ENCODE measurements at regions not wholly inside any gene's neighbourhood (a gene's known extent, or its start where the extent isn't known, plus 50 kb on each side); places are given as distances from the start of the nearest gene placed in this dataset.
"Not testable (repeated sequence)": the region's sequence is repeated elsewhere in the genome, so short reads cannot be mapped to it uniquely, and the experiment has no call there.

DNA sequence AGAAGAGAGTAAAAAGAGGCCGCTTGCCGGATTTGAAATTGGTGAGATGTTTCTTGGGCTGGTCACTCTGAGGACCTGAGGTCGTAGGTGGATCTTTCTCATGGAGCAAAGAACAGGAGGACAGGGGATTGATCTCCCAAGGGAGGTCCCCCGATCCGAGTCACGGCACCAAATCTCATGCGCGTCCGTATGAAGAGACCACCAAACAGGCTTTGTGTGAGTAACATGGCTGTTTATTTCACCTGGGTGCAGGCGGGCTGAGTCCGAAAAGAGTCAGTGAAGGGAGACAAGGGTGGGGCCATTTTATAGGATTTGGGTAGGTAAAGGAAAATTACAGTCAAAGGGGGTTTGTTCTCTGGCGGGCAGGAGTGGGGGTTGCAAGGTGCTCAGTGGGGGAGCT, 803.6 kb upstream of the ID2 start:
- not testable (repeated sequence) for DNase-seq

DNA sequence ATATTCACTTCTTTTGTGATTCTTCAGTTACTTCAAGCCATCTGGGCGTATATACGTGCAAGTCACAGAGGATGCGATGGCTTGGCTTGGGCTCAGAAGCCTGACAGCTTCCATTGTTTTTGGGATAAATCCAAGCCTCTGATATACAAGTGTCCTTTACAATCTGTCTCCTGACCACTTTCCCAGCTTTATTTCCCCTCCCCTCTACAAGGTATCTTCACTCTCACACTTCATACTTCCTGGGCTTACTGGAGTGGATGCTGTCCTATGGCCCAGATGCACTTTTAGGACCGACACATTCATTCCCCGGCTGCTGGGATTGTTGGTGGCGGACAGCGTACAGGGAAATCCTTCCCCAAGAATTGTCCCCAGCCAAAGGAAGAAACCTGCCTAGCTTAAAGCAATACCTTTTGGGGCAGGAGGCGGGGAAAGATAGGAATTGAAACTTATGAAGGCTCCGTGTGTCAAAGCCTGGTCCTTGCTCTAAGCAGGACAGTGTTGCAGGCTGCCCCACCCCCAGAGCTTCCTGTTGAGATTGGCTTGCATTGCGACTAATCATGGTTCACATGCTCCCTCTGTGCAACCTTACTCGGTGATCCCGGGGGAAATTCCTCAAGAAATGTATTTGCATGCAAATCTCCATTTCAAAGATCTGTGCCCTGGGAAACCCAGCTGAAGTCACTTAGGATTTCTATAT, 802.9 kb upstream of the ID2 start:
- no peak for DNase-seq

DNA sequence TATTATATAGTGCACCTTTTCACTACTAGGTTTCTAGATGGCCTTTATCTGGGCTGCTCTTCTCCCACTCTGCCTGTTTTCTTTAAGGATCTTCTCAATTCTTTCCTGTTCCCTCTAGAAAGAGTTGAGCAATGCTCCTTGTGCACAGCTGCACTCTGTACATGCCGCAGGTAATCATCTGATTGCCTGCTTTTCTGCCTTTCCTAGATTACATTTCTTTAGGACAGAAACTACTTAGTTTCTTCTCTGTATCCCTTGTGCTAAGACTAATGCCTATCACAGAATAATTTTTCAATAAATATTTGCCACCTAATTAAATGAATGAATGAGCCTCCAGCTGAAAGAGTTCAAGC, 802.4 kb upstream of the ID2 start:
- DNase-seq, result no peak

DNA sequence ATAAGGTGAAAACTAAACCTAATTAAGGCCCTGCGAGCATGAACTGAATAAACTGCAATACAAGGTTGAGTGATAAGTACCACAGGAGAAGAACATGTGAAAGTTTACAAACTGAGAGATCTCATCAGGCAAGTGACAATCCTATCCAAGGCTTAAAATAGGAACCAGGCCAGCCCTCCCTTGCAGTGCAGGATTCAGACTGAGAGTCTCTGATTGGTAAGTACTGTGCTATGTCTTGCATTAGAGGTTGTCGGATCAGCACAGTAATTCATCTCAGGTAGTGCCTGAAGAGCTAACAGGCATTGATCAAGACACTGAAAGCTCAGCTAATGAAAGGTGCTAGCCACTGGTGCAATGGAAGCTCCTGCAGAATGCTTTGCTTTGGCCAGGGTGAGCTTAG, 801.7 kb upstream of the ID2 start:
- DNase-seq, result no peak

DNA sequence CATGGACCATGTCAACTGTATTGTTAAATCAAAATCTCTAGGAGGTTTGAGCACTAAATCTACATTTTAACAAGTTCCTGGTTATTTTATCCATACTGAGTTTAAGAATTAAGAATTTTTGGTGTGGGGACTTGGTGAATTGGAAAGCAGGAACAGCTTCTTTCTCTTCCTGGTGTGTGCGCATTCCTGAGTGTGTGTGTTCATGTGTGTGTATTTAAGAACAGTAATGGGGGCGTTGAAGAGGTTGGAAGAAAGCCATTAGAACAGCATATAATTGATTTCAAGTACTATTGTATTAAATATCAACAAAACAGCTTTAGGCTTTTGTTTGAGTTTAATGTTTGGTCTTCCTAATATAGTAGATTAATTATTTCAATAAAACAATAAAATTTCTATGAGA, 801.3 kb upstream of the ID2 start:
- no peak for DNase-seq

DNA sequence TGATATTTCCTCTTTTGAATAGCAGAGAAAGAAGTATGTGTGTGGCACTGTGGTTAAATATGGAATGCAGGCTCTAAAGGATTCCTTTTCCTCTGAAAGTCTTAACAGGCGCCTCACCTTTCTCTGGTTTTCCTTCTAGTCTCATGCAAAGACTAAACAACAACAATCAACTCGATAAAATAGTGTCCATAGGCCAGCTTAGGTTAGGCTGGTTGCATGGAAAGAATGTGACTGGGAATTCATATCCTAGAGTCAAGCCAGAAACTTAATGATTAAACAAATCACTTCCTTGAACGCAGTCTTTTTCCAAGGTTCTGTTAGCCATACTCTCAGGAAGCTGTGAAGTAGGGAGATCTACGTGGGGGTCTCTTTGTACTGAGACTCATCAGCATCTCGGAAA, 800.8 kb upstream of the ID2 start:
- no peak for DNase-seq

DNA sequence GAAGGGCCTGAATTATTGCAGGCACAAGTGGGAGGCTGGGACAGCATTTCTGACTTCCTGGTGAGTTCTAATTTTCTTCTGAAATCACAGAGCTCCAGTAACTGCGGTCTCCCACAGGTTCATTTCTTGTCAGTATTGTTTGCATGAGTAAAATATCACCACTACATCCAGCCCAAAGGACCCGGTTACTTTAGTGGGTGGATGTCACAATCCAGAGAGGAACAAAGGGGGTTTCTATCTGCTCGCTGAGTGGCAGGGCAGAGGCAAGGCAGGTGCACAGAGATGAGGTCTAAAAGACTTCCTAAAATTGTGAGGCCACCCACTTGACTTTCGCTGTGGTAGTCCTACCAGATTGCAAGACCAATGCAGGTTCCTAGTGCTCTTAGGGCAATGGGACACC, 800.4 kb upstream of the ID2 start:
- DNase-seq, result no peak

DNA sequence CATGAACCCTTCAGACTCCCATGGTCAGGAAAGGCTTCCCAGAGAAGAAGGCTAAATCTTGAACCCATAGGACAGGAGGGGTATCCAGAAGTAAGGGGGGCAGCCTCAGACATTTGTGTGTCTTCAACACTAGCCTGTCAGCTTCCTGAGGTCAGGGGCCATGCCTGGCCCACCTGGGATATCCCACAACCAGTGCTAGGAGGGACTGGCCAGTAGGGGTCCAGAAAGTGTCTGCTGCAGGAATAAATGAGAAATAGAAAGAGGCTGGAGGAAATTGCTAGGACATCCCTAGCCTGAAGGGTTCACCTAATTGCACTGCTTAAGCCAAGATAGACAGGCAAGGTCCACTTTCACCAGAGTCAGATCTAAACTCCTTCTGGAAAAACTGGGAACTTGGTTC, 799.6 kb upstream of the ID2 start:
- no peak for DNase-seq

DNA sequence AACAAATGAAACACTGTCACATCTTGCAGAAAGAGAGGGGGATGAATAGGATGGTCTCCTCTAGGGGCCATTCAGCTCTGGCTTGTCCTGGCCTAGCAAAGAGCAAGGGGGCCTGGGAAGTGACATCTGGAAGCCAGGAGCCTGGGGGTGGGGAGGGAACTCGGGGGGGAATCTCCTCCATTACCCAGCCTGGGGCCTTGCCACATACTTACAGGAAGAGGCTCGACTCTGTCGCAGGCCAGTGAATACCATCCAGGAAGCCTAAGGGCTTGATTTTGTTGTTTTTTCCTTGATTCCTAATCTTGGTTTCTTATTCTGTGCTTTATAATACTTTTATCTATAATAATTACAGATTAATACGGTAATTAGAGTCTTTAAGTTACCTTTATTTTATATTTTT, 797.5 kb upstream of the ID2 start:
- no peak for DNase-seq

DNA sequence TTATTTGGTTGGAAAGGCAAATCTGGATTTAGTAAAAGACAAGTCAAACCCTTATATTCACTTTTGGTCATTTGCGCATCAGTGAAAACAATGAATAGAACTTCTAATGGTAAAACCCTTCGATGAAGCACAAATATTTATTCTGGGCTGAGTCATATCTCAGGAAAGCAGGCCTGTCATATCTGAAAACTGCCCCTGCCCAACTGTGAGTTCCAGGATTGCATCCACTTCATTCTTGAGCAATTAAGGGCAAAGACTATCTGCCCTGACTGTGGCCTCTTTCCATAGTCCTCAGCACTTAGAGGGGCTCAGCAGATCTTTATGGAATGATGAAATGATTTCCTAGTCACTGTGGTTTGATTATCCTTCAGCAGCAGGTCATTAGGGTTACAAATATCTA, 795.2 kb upstream of the ID2 start:
- DNase-seq, result no peak

DNA sequence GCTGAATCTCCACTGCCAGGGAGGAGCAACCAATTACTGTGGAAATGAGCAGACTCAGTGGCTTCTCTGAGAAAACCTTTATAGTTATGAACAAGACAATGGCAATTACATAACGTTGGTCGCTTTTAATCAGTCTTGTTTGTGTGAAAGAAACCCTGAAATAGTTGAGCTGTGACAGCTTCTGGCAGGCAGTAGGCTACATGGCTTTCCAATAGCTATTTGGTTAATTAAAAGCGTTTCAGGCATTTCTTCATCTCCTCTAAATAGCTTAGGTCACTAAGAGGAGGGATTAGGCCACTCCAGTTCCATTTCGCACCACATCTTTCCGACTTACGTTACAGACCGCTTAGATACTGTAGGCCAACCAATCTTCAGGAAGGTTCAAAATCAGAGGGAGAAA, 794.4 kb upstream of the ID2 start:
- no peak for DNase-seq

DNA sequence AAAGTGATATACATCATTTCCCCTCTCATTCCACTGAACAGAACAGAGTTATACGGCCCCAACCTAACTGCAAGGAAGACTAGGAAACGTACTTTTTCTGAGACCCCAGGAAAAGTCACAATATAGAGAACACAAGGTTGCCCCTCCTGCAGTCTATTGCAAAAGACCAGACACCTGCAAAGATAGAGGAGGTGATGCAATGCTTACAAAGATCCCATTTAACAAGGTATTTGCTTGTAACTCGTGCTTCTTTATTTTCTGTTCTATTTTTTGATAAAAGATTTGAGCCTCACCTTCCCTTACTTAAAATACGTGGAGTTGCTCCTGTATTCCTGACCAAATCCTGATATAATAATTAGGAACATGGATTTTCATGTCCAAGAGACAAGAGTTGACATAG, 793.0 kb upstream of the ID2 start:
- no peak for DNase-seq

DNA sequence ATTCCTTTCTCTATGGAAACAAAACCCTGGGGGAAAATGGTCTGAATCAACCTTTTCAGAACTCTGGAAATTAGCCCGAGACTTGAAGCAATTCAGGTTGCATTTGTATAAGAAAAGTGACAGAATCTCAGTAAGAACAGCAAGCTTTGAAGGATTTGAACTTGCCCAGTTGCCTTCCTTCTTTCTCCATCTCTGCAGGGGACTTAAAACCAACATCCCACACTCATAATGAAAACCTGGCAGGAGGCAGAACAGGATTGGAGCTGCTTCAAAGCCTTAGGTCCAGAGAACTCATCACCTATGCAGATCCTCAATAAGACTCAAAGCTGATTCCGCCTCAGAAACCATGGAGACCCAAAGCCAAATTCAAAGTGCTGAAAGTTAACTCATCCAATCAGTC, 790.5 kb upstream of the ID2 start:
- DNase-seq, result no peak

DNA sequence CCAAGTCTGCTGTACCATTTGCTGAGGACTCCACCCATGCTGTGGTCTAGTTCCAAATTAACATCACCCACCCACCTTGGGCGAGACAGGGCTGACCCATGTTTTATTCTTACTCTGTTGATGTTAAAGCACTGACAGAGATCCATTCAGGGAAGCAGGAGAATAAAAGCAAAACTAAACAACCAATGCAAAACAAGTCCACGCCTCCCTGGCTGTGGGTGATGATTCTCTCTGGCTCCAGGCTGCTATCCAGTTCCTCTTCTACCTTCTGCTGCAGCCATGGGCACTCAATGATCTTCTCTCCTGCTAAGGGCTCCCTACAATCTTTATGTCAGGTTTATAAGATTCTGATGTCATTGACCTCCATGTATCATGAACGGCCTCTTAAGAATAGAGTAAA, 786.6 kb upstream of the ID2 start:
- no peak for DNase-seq

DNA sequence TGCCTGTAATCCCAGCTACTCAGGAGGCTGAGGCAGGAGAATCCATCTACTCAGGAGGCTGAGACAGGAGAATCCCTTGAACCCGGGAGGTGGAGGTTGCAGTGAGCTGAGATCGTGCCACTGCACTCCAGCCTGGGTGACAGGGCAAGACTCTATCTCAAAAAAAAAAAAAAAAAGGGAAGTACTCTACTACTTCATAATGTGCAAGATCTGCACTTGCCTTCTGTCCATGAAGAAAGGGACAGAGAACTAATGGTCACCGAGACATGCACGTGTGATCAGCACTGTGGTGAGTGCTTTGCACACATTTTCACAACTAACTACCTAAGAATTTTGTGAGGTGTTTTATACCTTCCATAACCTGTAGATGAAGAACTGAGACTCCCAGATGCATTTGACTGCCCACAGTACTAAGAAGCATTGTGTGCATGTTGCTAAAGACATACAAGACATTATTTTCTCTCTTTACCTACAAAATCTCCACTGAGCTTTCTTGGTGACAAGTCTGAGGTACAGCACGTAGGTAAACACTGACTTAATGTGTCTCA, 784.8 kb upstream of the ID2 start:
- no peak for DNase-seq

DNA sequence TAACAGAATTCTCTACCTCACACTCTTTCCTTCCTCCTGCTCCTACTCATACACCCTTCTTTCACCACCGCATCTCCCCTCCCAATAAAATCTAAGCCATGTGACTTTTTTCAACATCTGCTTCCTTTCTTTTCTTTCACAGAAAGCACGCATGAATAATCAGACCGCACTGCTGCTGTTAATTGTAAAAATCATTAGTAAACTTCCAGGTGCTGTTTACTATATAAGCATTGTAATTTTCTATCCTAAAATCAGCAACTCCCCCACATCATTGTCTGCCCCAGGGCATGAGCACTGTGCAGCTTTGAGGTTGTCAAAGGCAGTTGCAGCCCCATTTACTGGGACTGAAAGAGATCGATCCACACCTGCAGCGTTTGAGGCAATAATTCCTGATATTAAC, 782.6 kb upstream of the ID2 start:
- DNase-seq, result no peak

DNA sequence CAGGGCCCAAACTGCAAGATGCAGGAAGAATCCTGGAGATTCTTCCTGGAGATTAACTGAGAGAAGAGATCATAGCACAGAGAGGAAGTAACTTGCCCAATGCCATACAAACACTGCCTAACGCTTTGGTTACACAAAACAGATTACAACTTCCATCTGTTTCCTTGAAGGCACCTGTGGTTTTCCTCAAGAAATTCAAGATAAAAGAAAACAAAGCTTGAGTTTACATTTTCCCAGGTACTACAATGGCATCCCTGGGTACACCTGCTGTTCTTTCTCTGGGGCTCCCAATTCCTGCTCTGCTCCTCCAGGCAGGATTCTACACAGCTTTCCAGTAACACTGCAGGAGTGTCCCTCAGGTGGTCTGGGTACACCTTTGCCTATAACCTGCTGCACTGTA, 781.9 kb upstream of the ID2 start:
- no peak for DNase-seq

DNA sequence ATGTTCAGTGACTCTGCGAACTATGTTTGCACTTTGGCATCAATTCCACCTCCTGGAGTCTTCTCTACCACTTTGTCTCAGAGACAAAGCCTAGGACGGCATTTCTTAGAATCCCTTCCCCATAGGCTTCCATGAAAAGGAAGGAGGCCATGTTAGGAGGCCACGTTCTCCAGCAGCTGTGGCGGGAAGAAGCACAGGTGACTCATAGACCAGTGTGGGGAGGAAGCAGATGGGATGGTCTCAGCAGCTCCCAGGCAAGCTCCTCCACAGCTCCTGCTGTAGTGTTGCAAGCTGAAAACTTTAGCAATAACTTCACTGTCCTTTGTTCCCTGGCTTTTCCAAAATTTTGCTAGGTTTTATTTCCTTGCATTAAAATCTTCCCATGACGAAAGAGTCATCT, 781.3 kb upstream of the ID2 start:
- DNase-seq, result no peak

DNA sequence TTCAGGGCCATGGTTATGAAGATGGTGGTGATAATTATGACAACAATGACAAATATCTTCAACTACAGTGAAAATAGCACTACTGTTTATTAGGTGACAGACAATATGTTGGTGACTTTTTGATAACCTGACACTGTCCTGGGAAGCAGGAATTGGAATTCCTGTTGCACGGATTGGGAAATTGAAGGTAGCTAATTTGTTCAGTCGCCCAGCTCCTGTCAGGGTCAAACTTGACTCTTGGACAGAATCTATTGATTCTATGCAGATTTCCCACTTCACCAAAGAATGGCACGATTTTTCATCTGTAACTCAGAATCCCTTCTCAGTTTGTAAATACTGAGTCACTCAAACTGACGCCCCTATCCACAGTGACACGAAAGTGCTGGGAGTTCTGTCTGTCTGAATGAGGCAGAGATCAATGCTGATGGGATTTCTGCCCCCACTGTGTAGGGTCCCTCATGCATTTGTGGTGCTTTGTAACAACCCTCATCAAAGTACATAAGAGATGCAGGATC, 779.5 kb upstream of the ID2 start:
- DNase-seq, result no peak

DNA sequence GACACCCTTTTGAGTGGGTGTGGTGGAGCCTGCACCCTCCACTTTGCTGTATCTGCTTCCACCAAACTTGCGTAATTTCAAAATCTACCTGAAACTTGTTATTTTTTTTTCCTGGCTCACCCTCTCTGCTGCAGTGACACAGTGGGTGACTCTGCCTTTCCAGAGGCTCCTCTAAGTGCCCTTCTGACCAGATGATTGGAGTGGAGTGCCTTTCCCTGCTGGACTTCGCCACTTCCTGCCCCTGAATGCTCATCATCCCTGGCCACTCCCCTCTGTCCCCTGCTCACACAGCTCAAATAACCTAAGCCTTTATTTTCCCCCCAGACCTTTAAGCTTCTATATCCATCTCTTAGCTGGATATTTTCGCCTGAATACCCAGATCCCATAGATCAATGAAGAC, 777.5 kb upstream of the ID2 start:
- no peak for DNase-seq

DNA sequence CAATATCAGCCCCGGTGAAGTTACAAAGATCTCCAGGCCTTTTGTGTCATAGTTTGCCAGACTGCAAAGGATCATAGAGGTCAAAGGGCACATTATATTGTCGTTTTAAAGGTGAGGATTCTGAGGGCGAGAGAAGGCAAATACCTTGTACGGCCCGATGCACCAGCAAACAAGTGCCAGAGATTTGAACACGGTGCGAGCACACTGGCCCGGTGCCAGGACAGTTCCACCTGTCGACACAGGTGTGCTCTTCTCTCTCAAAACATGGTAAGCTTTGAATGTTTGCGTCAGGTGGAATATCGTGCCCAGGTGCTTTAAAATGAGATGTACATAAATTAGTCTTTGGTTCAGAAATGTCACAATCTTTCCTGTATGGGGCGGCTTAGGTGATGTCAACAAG, 776.1 kb upstream of the ID2 start:
- no peak for DNase-seq

DNA sequence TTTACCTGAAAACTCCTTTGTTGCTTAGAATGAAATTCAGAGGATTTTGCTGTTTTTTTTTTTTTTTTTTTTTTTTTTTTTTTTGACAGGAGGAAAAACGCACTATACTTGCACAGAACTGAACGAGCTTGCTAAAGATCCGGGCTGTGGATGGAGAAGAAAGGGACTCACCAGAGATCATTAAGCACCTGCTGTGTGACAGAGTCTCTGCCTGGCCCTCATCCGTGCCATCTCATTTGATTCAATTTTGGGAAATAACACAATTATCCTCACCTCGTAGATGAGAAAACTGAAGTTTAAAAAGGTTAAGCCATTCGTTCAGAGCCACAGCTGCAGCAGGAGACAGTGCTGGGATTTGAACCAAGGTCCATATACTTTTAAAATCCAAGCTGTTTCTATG, 775.4 kb upstream of the ID2 start:
- DNase-seq, result no peak

DNA sequence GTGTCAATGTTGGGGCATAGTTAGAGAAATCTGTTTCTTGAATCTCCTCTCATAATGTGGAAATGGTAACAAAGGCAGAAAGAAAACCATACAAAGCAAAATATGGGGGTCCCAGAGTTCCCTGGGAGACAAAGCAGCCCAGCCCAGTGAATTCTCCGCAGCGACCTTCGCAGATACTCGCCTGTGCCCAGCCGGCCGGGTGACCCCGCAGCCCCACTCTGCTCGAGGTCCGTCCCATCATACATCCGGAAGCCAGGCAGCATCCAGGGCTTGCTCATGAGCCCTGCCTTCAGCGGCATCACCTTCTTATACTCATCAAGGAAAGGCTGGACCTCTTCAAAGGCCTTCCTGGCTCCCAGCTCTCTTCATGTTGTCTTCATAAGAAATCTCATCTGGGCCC, 774.8 kb upstream of the ID2 start:
- DNase-seq, result no peak

DNA sequence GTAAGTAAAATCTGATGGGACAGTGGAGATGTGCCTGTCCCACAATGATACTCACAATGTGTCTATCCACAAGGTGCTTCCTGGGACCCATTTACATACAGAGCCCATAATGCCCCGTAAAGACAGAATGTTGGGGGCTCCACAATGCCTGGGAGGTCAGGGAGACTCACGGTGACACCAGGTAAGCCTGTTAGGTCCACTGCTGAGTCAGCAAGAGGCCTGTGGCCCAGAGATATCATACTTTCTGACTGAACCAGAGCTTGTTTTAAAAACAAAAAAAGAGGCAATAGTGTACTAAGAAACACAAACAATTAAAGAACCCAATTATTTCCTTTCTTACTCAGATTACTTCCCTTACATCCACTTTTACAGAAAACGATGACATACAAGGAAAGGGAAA, 771.1 kb upstream of the ID2 start:
- no peak for DNase-seq

DNA sequence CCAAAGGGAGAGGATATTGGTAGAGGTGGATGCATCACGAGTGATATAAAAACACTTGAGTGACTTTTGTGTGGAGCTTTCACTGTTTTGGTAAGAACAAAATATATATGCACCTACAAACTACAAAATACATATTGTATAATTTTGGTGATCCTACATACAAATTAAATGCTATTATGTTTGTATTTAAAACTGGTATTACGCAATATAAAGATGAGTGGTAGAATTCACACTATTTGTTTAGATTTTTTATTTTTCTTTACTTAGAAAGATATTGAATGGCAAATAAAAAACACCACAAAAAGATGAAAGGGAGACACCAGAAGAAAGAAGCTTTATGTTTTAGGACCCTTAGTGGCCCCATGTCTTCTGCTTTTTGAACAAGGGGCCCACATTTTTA, 770.7 kb upstream of the ID2 start:
- DNase-seq, result no peak
